ENCODE measurements at regions not wholly inside any gene's neighbourhood (a gene's known extent, or its start where the extent isn't known, plus 50 kb on each side); places are given as distances from the start of the nearest gene placed in this dataset.

DNA sequence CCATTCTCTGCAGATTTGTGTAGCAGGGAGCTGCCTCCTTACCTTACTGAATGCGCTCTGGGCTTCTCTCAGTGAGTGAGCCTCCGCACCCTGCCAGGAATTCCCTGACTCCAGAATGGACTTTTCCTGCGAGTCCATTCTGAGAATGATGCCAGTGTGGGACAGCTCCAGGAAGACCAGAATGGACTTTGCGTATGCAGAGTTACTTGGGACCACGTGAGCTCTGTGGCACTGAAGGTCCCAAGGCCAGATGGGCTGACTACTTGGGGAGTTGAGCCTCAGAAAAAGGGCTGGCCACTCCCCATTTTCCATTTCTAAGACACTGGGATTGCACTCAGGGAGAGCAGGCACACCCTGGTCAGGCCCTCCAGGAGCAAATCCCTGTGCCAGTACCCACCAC, 324.7 kb upstream of the ZMIZ1 start:
- TF ChIP-seq, protein P1, sequence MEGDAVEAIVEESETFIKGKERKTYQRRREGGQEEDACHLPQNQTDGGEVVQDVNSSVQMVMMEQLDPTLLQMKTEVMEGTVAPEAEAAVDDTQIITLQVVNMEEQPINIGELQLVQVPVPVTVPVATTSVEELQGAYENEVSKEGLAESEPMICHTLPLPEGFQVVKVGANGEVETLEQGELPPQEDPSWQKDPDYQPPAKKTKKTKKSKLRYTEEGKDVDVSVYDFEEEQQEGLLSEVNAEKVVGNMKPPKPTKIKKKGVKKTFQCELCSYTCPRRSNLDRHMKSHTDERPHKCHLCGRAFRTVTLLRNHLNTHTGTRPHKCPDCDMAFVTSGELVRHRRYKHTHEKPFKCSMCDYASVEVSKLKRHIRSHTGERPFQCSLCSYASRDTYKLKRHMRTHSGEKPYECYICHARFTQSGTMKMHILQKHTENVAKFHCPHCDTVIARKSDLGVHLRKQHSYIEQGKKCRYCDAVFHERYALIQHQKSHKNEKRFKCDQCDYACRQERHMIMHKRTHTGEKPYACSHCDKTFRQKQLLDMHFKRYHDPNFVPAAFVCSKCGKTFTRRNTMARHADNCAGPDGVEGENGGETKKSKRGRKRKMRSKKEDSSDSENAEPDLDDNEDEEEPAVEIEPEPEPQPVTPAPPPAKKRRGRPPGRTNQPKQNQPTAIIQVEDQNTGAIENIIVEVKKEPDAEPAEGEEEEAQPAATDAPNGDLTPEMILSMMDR (conservative IDR thresholded peaks at IDR 0.05 in 1 of 2, IDR thresholded peaks at IDR 0.05 in 1 of 2; ENCODE audit: low read depth in 1 of 2, low read length in 2 of 2), result no peak
- TF ChIP-seq EZH2 (IDR thresholded peaks at IDR 0.05; ENCODE audit: low read length, missing control alignments), result no peak
